ENCODE measurements at regions not wholly inside any gene's neighbourhood (a gene's known extent, or its start where the extent isn't known, plus 50 kb on each side); places are given as distances from the start of the nearest gene placed in this dataset.

GRCh38 chr5:133746834-133747233 is 134.5 kb upstream of the FSTL4 start:
- Histone ChIP-seq H3F3A (ENCODE audit: insufficient read depth, low read length) (no peaks in the 10 kb centered on the region), H3K27me3 (ENCODE audit: insufficient read depth, low read length) (0 out of 2 replicates have a peak, but pooled peaks cover 3% of the 10 kb centered on the region), H2AFZ (ENCODE audit: low read length) (no peak overlapping the region), H3K4me2 (ENCODE audit: low read length) (no peak overlapping the region), H3K9me2 (ENCODE audit: low read depth, low read length) (no peaks in the 10 kb centered on the region), H3K4me1 (ENCODE audit: insufficient read depth, low read length, severe bottlenecking) (no peaks in the 10 kb centered on the region), H4K20me1 (ENCODE audit: insufficient read depth, low read length) (no peaks in the 10 kb centered on the region), H3K9ac (ENCODE audit: low read length) (no peak overlapping the region), H3K9me3 (ENCODE audit: low read length) (no peaks in the 10 kb centered on the region), H3K36me3 (ENCODE audit: insufficient read depth, low read length) (no peaks in the 10 kb centered on the region), H3K79me2 (ENCODE audit: insufficient read depth, low read length) (no peaks in the 10 kb centered on the region), H3K27ac (ENCODE audit: low read depth, low read length, poor library complexity, severe bottlenecking) (no peak overlapping the region), H3K4me3 (ENCODE audit: low read depth, low read length, poor library complexity, severe bottlenecking) (no peak overlapping the region)
- TF ChIP-seq, protein P1, sequence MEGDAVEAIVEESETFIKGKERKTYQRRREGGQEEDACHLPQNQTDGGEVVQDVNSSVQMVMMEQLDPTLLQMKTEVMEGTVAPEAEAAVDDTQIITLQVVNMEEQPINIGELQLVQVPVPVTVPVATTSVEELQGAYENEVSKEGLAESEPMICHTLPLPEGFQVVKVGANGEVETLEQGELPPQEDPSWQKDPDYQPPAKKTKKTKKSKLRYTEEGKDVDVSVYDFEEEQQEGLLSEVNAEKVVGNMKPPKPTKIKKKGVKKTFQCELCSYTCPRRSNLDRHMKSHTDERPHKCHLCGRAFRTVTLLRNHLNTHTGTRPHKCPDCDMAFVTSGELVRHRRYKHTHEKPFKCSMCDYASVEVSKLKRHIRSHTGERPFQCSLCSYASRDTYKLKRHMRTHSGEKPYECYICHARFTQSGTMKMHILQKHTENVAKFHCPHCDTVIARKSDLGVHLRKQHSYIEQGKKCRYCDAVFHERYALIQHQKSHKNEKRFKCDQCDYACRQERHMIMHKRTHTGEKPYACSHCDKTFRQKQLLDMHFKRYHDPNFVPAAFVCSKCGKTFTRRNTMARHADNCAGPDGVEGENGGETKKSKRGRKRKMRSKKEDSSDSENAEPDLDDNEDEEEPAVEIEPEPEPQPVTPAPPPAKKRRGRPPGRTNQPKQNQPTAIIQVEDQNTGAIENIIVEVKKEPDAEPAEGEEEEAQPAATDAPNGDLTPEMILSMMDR (IDR thresholded peaks at IDR 0.05; ENCODE audit: low read length), result peak; percentile 35; the same call in 1 of the 2 replicates
- TF ChIP-seq EZH2 (IDR thresholded peaks at IDR 0.05; ENCODE audit: borderline replicate concordance, low read length), result no peak

- no peaks in the 10 kb centered on the region for H3K36me3 ChIP-seq (ENCODE audit: insufficient read depth, low read length)
- H3F3A ChIP-seq (ENCODE audit: insufficient read depth, low read length), result no peaks in the 10 kb centered on the region
- H3K9me3 ChIP-seq (ENCODE audit: low read length), result no peaks in the 10 kb centered on the region
- 0 out of 2 replicates have a peak, but pooled peaks cover 3% of the 10 kb centered on the region for H3K27me3 ChIP-seq (ENCODE audit: insufficient read depth, low read length)
- no peaks in the 10 kb centered on the region for H3K79me2 ChIP-seq (ENCODE audit: insufficient read depth, low read length)
- H3K4me3 ChIP-seq (ENCODE audit: low read depth, low read length, poor library complexity, severe bottlenecking), result no peak overlapping the region
- H3K9me2 ChIP-seq (ENCODE audit: low read depth, low read length), result no peaks in the 10 kb centered on the region
- no peak overlapping the region for H3K27ac ChIP-seq (ENCODE audit: low read depth, low read length, poor library complexity, severe bottlenecking)
- no peaks in the 10 kb centered on the region for H3K4me1 ChIP-seq (ENCODE audit: insufficient read depth, low read length, severe bottlenecking)
- no peak overlapping the region for H3K4me2 ChIP-seq (ENCODE audit: low read length)
- no peak for TF ChIP-seq EZH2 (IDR thresholded peaks at IDR 0.05; ENCODE audit: borderline replicate concordance, low read length)
- TF ChIP-seq, protein P1 (IDR thresholded peaks at IDR 0.05; ENCODE audit: low read length), result no peak
- H3K9ac ChIP-seq (ENCODE audit: low read length), result no peak overlapping the region
- H2AFZ ChIP-seq (ENCODE audit: low read length), result no peak overlapping the region
- H4K20me1 ChIP-seq (ENCODE audit: insufficient read depth, low read length), result no peaks in the 10 kb centered on the region
Observed at GRCh38 chr5:133744960-133745308, 132.6 kb upstream of the FSTL4 start.

- H3K9me2 ChIP-seq (ENCODE audit: low read depth, low read length), result no peaks in the 10 kb centered on the region
- TF ChIP-seq, protein P1 (IDR thresholded peaks at IDR 0.05; ENCODE audit: low read length), result no peak
- TF ChIP-seq EZH2 (IDR thresholded peaks at IDR 0.05; ENCODE audit: borderline replicate concordance, low read length), result no peak
- no peaks in the 10 kb centered on the region for H3K79me2 ChIP-seq (ENCODE audit: insufficient read depth, low read length)
- H3K4me3 ChIP-seq (ENCODE audit: low read depth, low read length, poor library complexity, severe bottlenecking), result no peak overlapping the region
- no peaks in the 10 kb centered on the region for H4K20me1 ChIP-seq (ENCODE audit: insufficient read depth, low read length)
- H3K27ac ChIP-seq (ENCODE audit: low read depth, low read length, poor library complexity, severe bottlenecking), result no peak overlapping the region
- H3K9me3 ChIP-seq (ENCODE audit: low read length), result no peaks in the 10 kb centered on the region
- H3F3A ChIP-seq (ENCODE audit: insufficient read depth, low read length), result no peaks in the 10 kb centered on the region
- H2AFZ ChIP-seq (ENCODE audit: low read length), result no peak overlapping the region
- no peaks in the 10 kb centered on the region for H3K36me3 ChIP-seq (ENCODE audit: insufficient read depth, low read length)
- 0 out of 2 replicates have a peak, but pooled peaks cover 3% of the 10 kb centered on the region for H3K27me3 ChIP-seq (ENCODE audit: insufficient read depth, low read length)
- no peak overlapping the region for H3K9ac ChIP-seq (ENCODE audit: low read length)
- no peaks in the 10 kb centered on the region for H3K4me1 ChIP-seq (ENCODE audit: insufficient read depth, low read length, severe bottlenecking)
- H3K4me2 ChIP-seq (ENCODE audit: low read length), result no peak overlapping the region
Observed at GRCh38 chr5:133744051-133744959, 132.0 kb upstream of the FSTL4 start.

Measured in OCI-LY1 (cell line).